CD4-positive, CD25-positive, alpha-beta regulatory T cell (primary cell): ENCODE measurements at regions not wholly inside any gene's neighbourhood (a gene's known extent, or its start where the extent isn't known, plus 50 kb on each side); places are given as distances from the start of the nearest gene placed in this dataset.

Source experiments
- ATAC-seq, 2 donors: fragments of 150-1000 bp; cut with Tn5 transposase; one replicate each; pipeline ENCODE4 v1.10.0; 2021; ENCODE audit warnings: low read depth in 2 of 2, moderate number of reproducible peaks in 2 of 2, moderate library complexity in 1 of 2
- DNase-seq, 3 donors: peaks; one replicate each; pipeline versions ENCODE4 v3.0.0 to v3.0.0-alpha.2; 2012 to 2022; ENCODE audit warnings: mixed read lengths in 1 of 3
- H3K27ac ChIP-seq: one replicate; pipeline ENCODE4 v1.7.0; 2013; ENCODE audit warnings: mild to moderate bottlenecking, low read length; ENCODE audit not compliant: insufficient read depth, poor library complexity, severe bottlenecking
- H3K27me3 ChIP-seq: one replicate; pipeline ENCODE4 v1.7.0; 2013; ENCODE audit warnings: low read length; ENCODE audit not compliant: control insufficient read depth, insufficient read depth
- H3K36me3 ChIP-seq: one replicate; pipeline ENCODE4 v1.7.0; 2013; ENCODE audit warnings: mild to moderate bottlenecking, low read length, moderate library complexity; ENCODE audit not compliant: control insufficient read depth, insufficient read depth
- H3K4me1 ChIP-seq: 2 replicates; pipeline ENCODE4 v1.7.0; 2013; ENCODE audit warnings: mild to moderate bottlenecking, low read length; ENCODE audit not compliant: insufficient read depth, control insufficient read depth, poor library complexity, severe bottlenecking
- H3K4me3 ChIP-seq: one replicate; pipeline ENCODE4 v1.7.0; 2013; ENCODE audit warnings: low read depth, mild to moderate bottlenecking, low read length, moderate library complexity
- H3K9me3 ChIP-seq, 2 experiments: 1 replicate in 1 of 2; 2 replicates in 1 of 2; pipeline ENCODE4 v1.7.0; 2013; ENCODE audit warnings: low read length in 2 of 2, mild to moderate bottlenecking in 1 of 2, moderate library complexity in 1 of 2; ENCODE audit not compliant: control insufficient read depth in 2 of 2
- H3K27ac Mint-ChIP-seq, 3 donors: one replicate each; pipeline ENCODE4 v1.8.0; 2020 to 2022; ENCODE audit warnings: mild to moderate bottlenecking in 3 of 3, mixed read lengths in 3 of 3, moderate library complexity in 2 of 3
- H3K27me3 Mint-ChIP-seq: one replicate; pipeline ENCODE4 v1.8.0; 2022; ENCODE audit warnings: mild to moderate bottlenecking, mixed read lengths
- H3K36me3 Mint-ChIP-seq: one replicate; pipeline ENCODE4 v1.8.0; 2020; ENCODE audit warnings: mixed read lengths
- H3K4me1 Mint-ChIP-seq, 4 donors: one replicate each; pipeline ENCODE4 v1.8.0; 2020 to 2022; ENCODE audit warnings: mixed read lengths in 4 of 4, mild to moderate bottlenecking in 1 of 4
- H3K4me3 Mint-ChIP-seq, 4 donors: one replicate each; pipeline ENCODE4 v1.8.0; 2020 to 2022; ENCODE audit warnings: mild to moderate bottlenecking in 4 of 4, mixed read lengths in 4 of 4, moderate library complexity in 3 of 4
- H3K9me3 Mint-ChIP-seq, 7 donors: one replicate each; pipeline ENCODE4 v1.8.0; 2020 to 2022; ENCODE audit warnings: mixed read lengths in 7 of 7, mild to moderate bottlenecking in 3 of 7, moderate library complexity in 2 of 7

GRCh38 chr15:70521576-70522322, 241.6 kb downstream of the UACA start:
- H3K4me3 Mint-ChIP-seq = no peak overlapping the region
- no peaks in the 10 kb centered on the region for H3K9me3 Mint-ChIP-seq
- ATAC-seq (no peak), DNase-seq (no peak)
- peaks cover 0 to 8% (median 4%) of the 10 kb centered on the region in 4 donors for H3K4me1 Mint-ChIP-seq
- H3K27me3 Mint-ChIP-seq = peaks cover 6% of the 10 kb centered on the region
- H3K36me3 ChIP-seq = no peaks in the 10 kb centered on the region
- no peak overlapping the region for H3K27ac Mint-ChIP-seq
- H3K36me3 Mint-ChIP-seq = no peaks in the 10 kb centered on the region
- H3K27ac ChIP-seq = no peak overlapping the region
- H3K4me3 ChIP-seq = no peak overlapping the region
- peaks cover 5% of the 10 kb centered on the region for H3K27me3 ChIP-seq
- no peaks in the 10 kb centered on the region for H3K4me1 ChIP-seq
- no peaks in the 10 kb centered on the region for H3K9me3 ChIP-seq

GRCh38 chr15:70519616-70520015, 243.7 kb downstream of the UACA start:
- no peaks in the 10 kb centered on the region for H3K9me3 Mint-ChIP-seq
- DNase-seq = no peak
- H3K27me3 ChIP-seq = peaks cover 5% of the 10 kb centered on the region
- H3K27ac Mint-ChIP-seq = peak overlapping the region in 1 of 3 donors; percentile 74
- H3K4me1 Mint-ChIP-seq = peaks cover 0 to 4% (median 1%) of the 10 kb centered on the region in 4 donors
- no peaks in the 10 kb centered on the region for H3K36me3 Mint-ChIP-seq
- no peak overlapping the region for H3K4me3 Mint-ChIP-seq
- no peak for ATAC-seq
- no peak overlapping the region for H3K4me3 ChIP-seq
- H3K9me3 ChIP-seq = no peaks in the 10 kb centered on the region
- H3K36me3 ChIP-seq = no peaks in the 10 kb centered on the region
- H3K27ac ChIP-seq = no peak overlapping the region
- no peaks in the 10 kb centered on the region for H3K4me1 ChIP-seq
- H3K27me3 Mint-ChIP-seq = peaks cover 6% of the 10 kb centered on the region

- H3K27me3 Mint-ChIP-seq = peaks cover 11% of the 10 kb centered on the region
- H3K27ac Mint-ChIP-seq = peak overlapping the region in 1 of 3 donors; percentile 74
- H3K9me3 ChIP-seq = no peaks in the 10 kb centered on the region
Measured at GRCh38 chr15:70519004-70519365, 244.4 kb downstream of the UACA start.

GRCh38 chr15:70518201-70519003, 245.0 kb downstream of the UACA start:
- Mint-ChIP-seq H3K4me3 (no peak overlapping the region), H3K4me1 (peaks cover 0 to 4% (median 1%) of the 10 kb centered on the region in 4 donors), H3K9me3 (no peaks in the 10 kb centered on the region), H3K36me3 (no peaks in the 10 kb centered on the region), H3K27me3 (peaks cover 11% of the 10 kb centered on the region), H3K27ac (no peak overlapping the region)
- DNase-seq (no peak), ATAC-seq (no peak)
- H3K4me3 ChIP-seq = no peak overlapping the region
- no peaks in the 10 kb centered on the region for H3K4me1 ChIP-seq
- no peak overlapping the region for H3K27ac ChIP-seq
- no peaks in the 10 kb centered on the region for H3K36me3 ChIP-seq
- peaks cover 5% of the 10 kb centered on the region for H3K27me3 ChIP-seq
- no peaks in the 10 kb centered on the region for H3K9me3 ChIP-seq

More at GRCh38 chr15:70519004-70519365, 244.4 kb downstream of the UACA start:
- no peaks in the 10 kb centered on the region for H3K4me1 ChIP-seq
- no peak overlapping the region for H3K4me3 ChIP-seq
- Mint-ChIP-seq H3K4me3 (no peak overlapping the region), H3K9me3 (no peaks in the 10 kb centered on the region), H3K4me1 (peaks cover 0 to 4% (median 1%) of the 10 kb centered on the region in 4 donors), H3K36me3 (no peaks in the 10 kb centered on the region)
- peaks cover 5% of the 10 kb centered on the region for H3K27me3 ChIP-seq
- no peak overlapping the region for H3K27ac ChIP-seq
- ATAC-seq = no peak
- no peak for DNase-seq
- no peaks in the 10 kb centered on the region for H3K36me3 ChIP-seq

GRCh38 chr15:70517194-70517590, 246.2 kb downstream of the UACA start:
- H3K36me3 Mint-ChIP-seq = no peaks in the 10 kb centered on the region
- no peak overlapping the region for H3K4me3 Mint-ChIP-seq
- H3K4me1 Mint-ChIP-seq = peaks cover 0 to 5% (median 3%) of the 10 kb centered on the region in 4 donors
- no peak for DNase-seq
- peaks cover 0 to 3% (median 0%) of the 10 kb centered on the region in 7 donors for H3K9me3 Mint-ChIP-seq
- Histone ChIP-seq H3K27ac (no peak overlapping the region), H3K27me3 (peaks cover 5% of the 10 kb centered on the region), H3K4me3 (no peak overlapping the region), H3K36me3 (no peaks in the 10 kb centered on the region), H3K4me1 (no peaks in the 10 kb centered on the region), H3K9me3 (no peaks in the 10 kb centered on the region)
- no peak overlapping the region for H3K27ac Mint-ChIP-seq
- H3K27me3 Mint-ChIP-seq = peaks cover 14% of the 10 kb centered on the region
- ATAC-seq = no peak

GRCh38 chr15:70516408-70517193, 246.8 kb downstream of the UACA start:
- no peak overlapping the region for H3K27ac Mint-ChIP-seq
- ATAC-seq (no peak), DNase-seq (no peak)
- H3K27me3 Mint-ChIP-seq = peaks cover 16% of the 10 kb centered on the region
- Histone ChIP-seq H3K27me3 (peaks cover 5% of the 10 kb centered on the region), H3K27ac (no peak overlapping the region), H3K9me3 (peaks cover 0 to 3% of the 10 kb centered on the region in 2 experiments), H3K4me3 (no peak overlapping the region), H3K36me3 (no peaks in the 10 kb centered on the region), H3K4me1 (no peaks in the 10 kb centered on the region)
- H3K4me1 Mint-ChIP-seq = peaks cover 0 to 5% (median 3%) of the 10 kb centered on the region in 4 donors
- H3K4me3 Mint-ChIP-seq = no peak overlapping the region
- no peaks in the 10 kb centered on the region for H3K36me3 Mint-ChIP-seq
- peaks cover 0 to 9% (median 4%) of the 10 kb centered on the region in 7 donors for H3K9me3 Mint-ChIP-seq

- Mint-ChIP-seq H3K9me3 (peaks cover 0 to 31% (median 9%) of the 10 kb centered on the region in 7 donors), H3K4me3 (no peak overlapping the region), H3K27ac (peak overlapping the region in 1 of 3 donors; percentile 85), H3K27me3 (peaks cover 14% of the 10 kb centered on the region), H3K36me3 (no peaks in the 10 kb centered on the region), H3K4me1 (peaks cover 0 to 8% (median 4%) of the 10 kb centered on the region in 4 donors)
- Histone ChIP-seq H3K9me3 (peaks cover 14 to 23% of the 10 kb centered on the region in 2 experiments), H3K27ac (no peak overlapping the region), H3K4me3 (no peak overlapping the region), H3K36me3 (no peaks in the 10 kb centered on the region), H3K4me1 (no peaks in the 10 kb centered on the region), H3K27me3 (peaks cover 1% of the 10 kb centered on the region)
- no peak for DNase-seq
- no peak for ATAC-seq
Measured at GRCh38 chr15:70514251-70514650, 249.1 kb downstream of the UACA start.
